Fibroblast of lung (primary cell): ENCODE measurements at regions not wholly inside any gene's neighbourhood (a gene's known extent, or its start where the extent isn't known, plus 50 kb on each side); places are given as distances from the start of the nearest gene placed in this dataset.

Source experiments
- DNase-seq, 2 donors: peaks; one replicate each; pipeline versions ENCODE4 v3.0.0 to v3.0.0-alpha.2; 2010; ENCODE audit warnings: low read depth in 2 of 2
- H2AFZ ChIP-seq: 2 replicates; pipeline ENCODE4 v1.5.1; 2012; ENCODE audit warnings: low read length, control low read depth, inconsistent platforms
- H3K27ac ChIP-seq: 2 replicates; pipeline ENCODE4 v1.5.1; 2011; ENCODE audit warnings: low read length, control low read depth; ENCODE audit not compliant: insufficient read depth
- H3K27me3 ChIP-seq: 2 replicates; pipeline ENCODE4 v1.5.1; 2011; ENCODE audit warnings: mild to moderate bottlenecking, low read length; ENCODE audit not compliant: control insufficient read depth, insufficient read depth
- H3K36me3 ChIP-seq: 2 replicates; pipeline ENCODE4 v1.5.1; 2011; ENCODE audit warnings: low read length; ENCODE audit not compliant: control insufficient read depth, insufficient read depth
- H3K4me1 ChIP-seq: 2 replicates; pipeline ENCODE4 v1.5.1; 2011; ENCODE audit warnings: low read length; ENCODE audit not compliant: control insufficient read depth, insufficient read depth; ENCODE audit errors: extremely low read depth
- H3K4me2 ChIP-seq: 2 replicates; pipeline ENCODE4 v1.5.1; 2011; ENCODE audit warnings: low read length, control low read depth; ENCODE audit not compliant: insufficient read depth; ENCODE audit errors: extremely low read depth
- H3K4me3 ChIP-seq, 4 experiments: fragments of 200-600 bp in 1 of 4; sonication (generic) in 1 of 4; replicated peaks in 1 of 4; 2 replicates each; pipeline ENCODE4 v1.5.1; 2011 to 2016; ENCODE audit warnings: low read length in 4 of 4, low read depth in 3 of 4, mild to moderate bottlenecking in 3 of 4, control low read depth in 2 of 4, inconsistent platforms in 1 of 4, mixed read lengths in 1 of 4; ENCODE audit not compliant: insufficient read depth in 1 of 4; ENCODE audit errors: control extremely low read depth in 1 of 4
- H3K79me2 ChIP-seq: 2 replicates; pipeline ENCODE4 v1.5.1; 2012; ENCODE audit warnings: mild to moderate bottlenecking, low read length, inconsistent platforms; ENCODE audit not compliant: control insufficient read depth, insufficient read depth
- H3K9ac ChIP-seq: 2 replicates; pipeline ENCODE4 v1.5.1; 2011; ENCODE audit warnings: mild to moderate bottlenecking, low read length, control low read depth; ENCODE audit not compliant: insufficient read depth
- H3K9me3 ChIP-seq: 2 replicates; pipeline ENCODE4 v1.5.1; 2012; ENCODE audit warnings: low read depth, low read length; ENCODE audit not compliant: control insufficient read depth, insufficient read depth
- H4K20me1 ChIP-seq: 2 replicates; pipeline ENCODE4 v1.5.1; 2011; ENCODE audit warnings: low read length; ENCODE audit not compliant: control insufficient read depth, insufficient read depth; ENCODE audit errors: extremely low read depth
- CTCF ChIP-seq, 2 donors: IDR thresholded peaks in 1 of 2; conservative IDR thresholded peaks in 1 of 2; 1 replicate in 1 of 2; 2 replicates in 1 of 2; pipeline ENCODE4 v1.5.1; 2011 to 2012; ENCODE audit warnings: low read length in 2 of 2, control low read depth in 1 of 2, inconsistent platforms in 1 of 2, low read depth in 1 of 2, mild to moderate bottlenecking in 1 of 2
- EZH2 ChIP-seq: IDR thresholded peaks from 2 replicates; pipeline ENCODE4 v1.5.1; 2012; ENCODE audit warnings: low read length, control low read depth, mild to moderate bottlenecking; ENCODE audit errors: missing control alignments

DNA sequence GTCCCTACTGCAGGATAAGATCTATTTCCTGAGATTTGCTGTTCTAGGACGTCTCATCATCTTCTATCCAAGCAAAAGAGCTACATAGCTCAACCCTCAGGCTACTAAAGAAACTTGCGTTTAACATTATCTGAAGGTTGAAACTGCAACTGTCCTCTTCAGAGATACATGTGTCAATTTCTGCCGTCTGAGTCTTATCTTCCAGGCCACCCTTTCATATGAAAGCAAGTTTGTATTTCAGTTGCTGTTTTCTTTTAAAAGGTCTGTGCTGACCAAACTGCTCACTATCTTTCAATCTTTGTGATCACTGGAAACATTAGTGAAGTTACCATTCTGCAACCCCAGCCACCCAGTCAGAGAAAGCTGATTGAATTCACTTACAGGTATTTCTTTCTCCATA lies 108.6 kb upstream of the RAB3GAP2 start:
- Histone ChIP-seq H3K9me3 (no peaks in the 10 kb centered on the region), H3K4me1 (no peaks in the 10 kb centered on the region), H2AFZ (no peak overlapping the region), H3K4me2 (no peak overlapping the region), H3K4me3 (no peak overlapping the region), H4K20me1 (no peaks in the 10 kb centered on the region), H3K27ac (no peak overlapping the region), H3K27me3 (no peaks in the 10 kb centered on the region), H3K79me2 (no peaks in the 10 kb centered on the region), H3K36me3 (no peaks in the 10 kb centered on the region), H3K9ac (no peak overlapping the region)
- no peak for DNase-seq
- TF ChIP-seq EZH2 (no peak), CTCF (conservative IDR thresholded peaks at IDR 0.05 in 1 of 2, IDR thresholded peaks at IDR 0.05 in 1 of 2; ENCODE audit: low read depth in 1 of 2, low read length in 2 of 2) (no peak)

DNA sequence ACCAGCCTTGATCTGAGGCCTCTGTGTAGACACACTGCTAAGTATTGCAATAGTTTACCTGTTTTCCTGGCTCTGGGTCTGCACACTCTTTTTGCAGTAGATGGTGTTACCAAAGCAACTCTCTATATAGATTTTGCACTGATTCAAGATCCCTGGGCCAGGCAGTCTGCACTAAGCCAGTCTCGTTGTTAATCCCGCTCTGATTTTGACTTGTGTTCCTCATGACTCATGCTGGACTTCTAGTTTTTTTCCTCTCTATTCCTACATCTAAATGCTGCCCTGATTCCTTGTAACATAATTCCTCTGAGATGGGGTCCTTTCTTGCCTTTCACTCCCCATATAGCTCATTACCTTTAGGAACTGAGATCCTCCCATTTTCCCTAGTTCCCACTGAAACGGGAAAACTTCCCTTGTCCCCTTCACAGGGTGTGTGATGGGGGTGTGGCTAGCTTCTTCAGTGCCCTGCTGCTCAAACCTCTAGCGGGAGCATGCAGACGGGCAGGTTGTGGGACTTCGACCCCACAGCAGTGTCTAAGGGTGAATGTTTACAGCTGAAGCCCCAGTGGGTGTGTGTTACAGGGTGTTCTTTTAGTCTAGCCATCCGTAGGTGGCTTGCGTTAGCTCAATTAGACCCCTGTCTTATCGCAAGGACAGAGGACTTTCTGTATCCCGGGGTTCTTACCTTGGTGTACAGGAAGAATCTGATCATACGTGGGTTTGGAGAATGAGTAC lies 106.5 kb upstream of the RAB3GAP2 start:
- Histone ChIP-seq H3K27me3 (no peaks in the 10 kb centered on the region), H3K4me3 (no peak overlapping the region), H3K4me2 (no peak overlapping the region), H3K36me3 (no peaks in the 10 kb centered on the region), H4K20me1 (no peaks in the 10 kb centered on the region), H3K4me1 (no peaks in the 10 kb centered on the region), H3K9ac (no peak overlapping the region), H3K9me3 (no peaks in the 10 kb centered on the region), H3K27ac (no peak overlapping the region), H3K79me2 (no peaks in the 10 kb centered on the region), H2AFZ (no peak overlapping the region)
- TF ChIP-seq CTCF (conservative IDR thresholded peaks at IDR 0.05 in 1 of 2, IDR thresholded peaks at IDR 0.05 in 1 of 2; ENCODE audit: low read depth in 1 of 2, low read length in 2 of 2) (no peak), EZH2 (no peak)
- no peak for DNase-seq

GRCh38 chr1:220375715-220376114 lies 103.5 kb upstream of the RAB3GAP2 start:
- H3K9me3 ChIP-seq, result no peaks in the 10 kb centered on the region
- H3K27me3 ChIP-seq, result no peaks in the 10 kb centered on the region
- TF ChIP-seq CTCF (conservative IDR thresholded peaks at IDR 0.05 in 1 of 2, IDR thresholded peaks at IDR 0.05 in 1 of 2; ENCODE audit: low read depth in 1 of 2, low read length in 2 of 2), result no peak
- TF ChIP-seq EZH2, result no peak
- no peaks in the 10 kb centered on the region for H3K36me3 ChIP-seq
- peaks cover 2% of the 10 kb centered on the region for H3K4me1 ChIP-seq
- no peak overlapping the region for H3K4me3 ChIP-seq
- no peak overlapping the region for H2AFZ ChIP-seq
- H3K79me2 ChIP-seq, result no peaks in the 10 kb centered on the region
- no peaks in the 10 kb centered on the region for H4K20me1 ChIP-seq
- H3K4me2 ChIP-seq, result no peak overlapping the region
- no peak overlapping the region for H3K27ac ChIP-seq
- DNase-seq, result no peak
- H3K9ac ChIP-seq, result no peak overlapping the region
